GM19372 (cell line): ENCODE measurements at regions not wholly inside any gene's neighbourhood (a gene's known extent, or its start where the extent isn't known, plus 50 kb on each side); places are given as distances from the start of the nearest gene placed in this dataset.

Source experiments
- ATAC-seq: cut with Tn5 transposase; IDR thresholded peaks from one replicate; pipeline ENCODE4 v1.9.1; 2021; ENCODE audit warnings: mild to moderate bottlenecking, low read depth, moderate library complexity; ENCODE audit not compliant: unreplicated experiment

- ATAC-seq = no peak
Measured at GRCh38 chrX:68902706-68903504, 74.1 kb downstream of the EFNB1 start.

- no peak for ATAC-seq
Measured at GRCh38 chrX:68901519-68901918, 72.7 kb downstream of the EFNB1 start.

- ATAC-seq = no peak
Measured at GRCh38 chrX:68898598-68898997, 69.8 kb downstream of the EFNB1 start.

- ATAC-seq = no peak
Measured at GRCh38 chrX:68897118-68897945, 68.5 kb downstream of the EFNB1 start.

GRCh38 chrX:68896581-68896980 lies 67.8 kb downstream of the EFNB1 start:
- ATAC-seq = no peak

GRCh38 chrX:68895778-68896177 lies 67.0 kb downstream of the EFNB1 start:
- no peak for ATAC-seq

- ATAC-seq = no peak
Measured at GRCh38 chrX:68895341-68895755, 66.5 kb downstream of the EFNB1 start.

- no peak for ATAC-seq
Measured at GRCh38 chrX:68894513-68895340, 65.9 kb downstream of the EFNB1 start.

GRCh38 chrX:68894142-68894512 lies 65.3 kb downstream of the EFNB1 start:
- ATAC-seq = no peak

- ATAC-seq = no peak
Measured at GRCh38 chrX:68892651-68893050, 63.8 kb downstream of the EFNB1 start.

- no peak for ATAC-seq
Measured at GRCh38 chrX:68892134-68892533, 63.3 kb downstream of the EFNB1 start.
